ENCODE measurements at regions not wholly inside any gene's neighbourhood (a gene's known extent, or its start where the extent isn't known, plus 50 kb on each side); places are given as distances from the start of the nearest gene placed in this dataset.

DNA sequence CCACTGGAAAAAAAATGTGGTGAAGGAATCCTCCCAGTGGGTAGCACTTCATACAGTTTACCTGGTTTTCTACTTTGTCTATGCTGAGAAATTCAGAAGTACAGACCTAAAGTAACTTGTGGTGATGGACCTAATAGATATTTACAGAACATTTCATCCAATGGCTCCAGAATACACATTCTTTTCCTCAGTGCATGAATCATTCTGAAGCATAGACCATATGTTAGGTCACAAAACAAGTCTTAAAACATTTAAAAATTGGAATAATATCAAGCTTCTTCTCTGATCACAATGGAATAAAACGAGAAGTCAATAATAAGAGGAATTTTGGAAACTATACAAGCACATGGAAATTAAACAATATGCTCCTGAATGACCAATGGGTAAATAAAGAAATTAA lies 450.1 kb upstream of the INTU start:
- H3K4me1 Mint-ChIP-seq, result no peaks in the 10 kb centered on the region
- H3K4me3 Mint-ChIP-seq, result no peak overlapping the region
- H4K20me1 ChIP-seq (ENCODE audit: control insufficient read depth, insufficient read depth, low read length, poor library complexity, severe bottlenecking), result no peaks in the 10 kb centered on the region
- POLR2A ChIA-PET, result no interaction called here
- intact Hi-C loops (cut with micrococcal nuclease), result no loop called here
- no peaks in the 10 kb centered on the region for H3K4me1 ChIP-seq (ENCODE audit: control insufficient read depth in 2 of 2, insufficient read depth in 2 of 2, low read length in 2 of 2)
- no peaks in the 10 kb centered on the region for H3K36me3 ChIP-seq (replicated peaks in 1 of 2; ENCODE audit: control extremely low read depth in 1 of 2, control insufficient read depth in 1 of 2, extremely low read depth in 1 of 2, insufficient read depth in 2 of 2, low read length in 1 of 2)
- no peaks in the 10 kb centered on the region for H3K27me3 ChIP-seq (replicated peaks in 1 of 4; ENCODE audit: control extremely low read depth in 1 of 4, control insufficient read depth in 3 of 4, insufficient read depth in 4 of 4, low read length in 3 of 4)
- H3K4me3 ChIP-seq (ENCODE audit: control extremely low read depth in 1 of 5, extremely low read depth in 1 of 5, insufficient read depth in 1 of 5, low read depth in 2 of 5, low read length in 4 of 5), result no peak overlapping the region
- CTCF ChIA-PET, result no interaction called here
- peaks cover 0 to 8% (median 1%) of the 10 kb centered on the region in 3 donors for H3K9me3 ChIP-seq (ENCODE audit: control extremely low read depth in 1 of 3, control insufficient read depth in 2 of 3, insufficient read depth in 1 of 3, low read length in 2 of 3)
- no peaks in the 10 kb centered on the region for H3K9me3 Mint-ChIP-seq (ENCODE audit: insufficient read depth)
- no peak overlapping the region for H3K27ac Mint-ChIP-seq
- ATAC-seq (ENCODE audit: low read depth) (no peak), DNase-seq (no peak)
- no peak overlapping the region for H3K27ac ChIP-seq (ENCODE audit: low read length in 2 of 2)
- no peak overlapping the region for H3K4me2 ChIP-seq (replicated peaks; ENCODE audit: low read depth, low read length, poor library complexity, severe bottlenecking)
- no peaks in the 10 kb centered on the region for H3K27me3 Mint-ChIP-seq
- no peak overlapping the region for H2AFZ ChIP-seq (ENCODE audit: insufficient read depth, low read depth, low read length, poor library complexity, severe bottlenecking)
- H3K9ac ChIP-seq (ENCODE audit: low read length), result no peak overlapping the region
- WGBS (ENCODE audit: insufficient coverage), result no CpG with 5 or more reads among the region's 1 CpG
- no peak for TF ChIP-seq EZH2 (IDR thresholded peaks at IDR 0.05; ENCODE audit: borderline replicate concordance, insufficient read depth, low read depth, low read length, poor library complexity, severe bottlenecking)
- TF ChIP-seq, protein P1, sequence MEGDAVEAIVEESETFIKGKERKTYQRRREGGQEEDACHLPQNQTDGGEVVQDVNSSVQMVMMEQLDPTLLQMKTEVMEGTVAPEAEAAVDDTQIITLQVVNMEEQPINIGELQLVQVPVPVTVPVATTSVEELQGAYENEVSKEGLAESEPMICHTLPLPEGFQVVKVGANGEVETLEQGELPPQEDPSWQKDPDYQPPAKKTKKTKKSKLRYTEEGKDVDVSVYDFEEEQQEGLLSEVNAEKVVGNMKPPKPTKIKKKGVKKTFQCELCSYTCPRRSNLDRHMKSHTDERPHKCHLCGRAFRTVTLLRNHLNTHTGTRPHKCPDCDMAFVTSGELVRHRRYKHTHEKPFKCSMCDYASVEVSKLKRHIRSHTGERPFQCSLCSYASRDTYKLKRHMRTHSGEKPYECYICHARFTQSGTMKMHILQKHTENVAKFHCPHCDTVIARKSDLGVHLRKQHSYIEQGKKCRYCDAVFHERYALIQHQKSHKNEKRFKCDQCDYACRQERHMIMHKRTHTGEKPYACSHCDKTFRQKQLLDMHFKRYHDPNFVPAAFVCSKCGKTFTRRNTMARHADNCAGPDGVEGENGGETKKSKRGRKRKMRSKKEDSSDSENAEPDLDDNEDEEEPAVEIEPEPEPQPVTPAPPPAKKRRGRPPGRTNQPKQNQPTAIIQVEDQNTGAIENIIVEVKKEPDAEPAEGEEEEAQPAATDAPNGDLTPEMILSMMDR (IDR thresholded peaks at IDR 0.05), result no peak
- H3K79me2 ChIP-seq (ENCODE audit: control insufficient read depth, insufficient read depth, low read length), result no peaks in the 10 kb centered on the region

GRCh38 chr4:127188847-127189246 lies 443.9 kb upstream of the INTU start:
- no CpG with 5 or more reads among the region's 1 CpG for WGBS (ENCODE audit: insufficient coverage)
- H3K36me3 ChIP-seq (replicated peaks in 1 of 2; ENCODE audit: control extremely low read depth in 1 of 2, control insufficient read depth in 1 of 2, extremely low read depth in 1 of 2, insufficient read depth in 2 of 2, low read length in 1 of 2), result no peaks in the 10 kb centered on the region
- H3K27me3 ChIP-seq (replicated peaks in 1 of 4; ENCODE audit: control extremely low read depth in 1 of 4, control insufficient read depth in 3 of 4, insufficient read depth in 4 of 4, low read length in 3 of 4), result no peaks in the 10 kb centered on the region
- H3K9me3 ChIP-seq (ENCODE audit: control extremely low read depth in 1 of 3, control insufficient read depth in 2 of 3, insufficient read depth in 1 of 3, low read length in 2 of 3), result peaks cover 0 to 8% (median 1%) of the 10 kb centered on the region in 3 donors
- Mint-ChIP-seq H3K4me1 (no peaks in the 10 kb centered on the region), H3K9me3 (ENCODE audit: insufficient read depth) (peaks cover 7% of the 10 kb centered on the region), H3K4me3 (no peak overlapping the region), H3K27ac (no peak overlapping the region), H3K27me3 (no peaks in the 10 kb centered on the region)
- ChIA-PET POLR2A (no interaction called here), CTCF (no interaction called here)
- no peaks in the 10 kb centered on the region for H3K79me2 ChIP-seq (ENCODE audit: control insufficient read depth, insufficient read depth, low read length)
- no peak for DNase-seq
- no peak overlapping the region for H3K4me2 ChIP-seq (replicated peaks; ENCODE audit: low read depth, low read length, poor library complexity, severe bottlenecking)
- no peak overlapping the region for H3K9ac ChIP-seq (ENCODE audit: low read length)
- no peak for TF ChIP-seq EZH2 (IDR thresholded peaks at IDR 0.05; ENCODE audit: borderline replicate concordance, insufficient read depth, low read depth, low read length, poor library complexity, severe bottlenecking)
- TF ChIP-seq, protein P1 (IDR thresholded peaks at IDR 0.05), result no peak
- H4K20me1 ChIP-seq (ENCODE audit: control insufficient read depth, insufficient read depth, low read length, poor library complexity, severe bottlenecking), result no peaks in the 10 kb centered on the region
- H3K4me1 ChIP-seq (ENCODE audit: control insufficient read depth in 2 of 2, insufficient read depth in 2 of 2, low read length in 2 of 2), result no peaks in the 10 kb centered on the region
- no peak overlapping the region for H3K27ac ChIP-seq (ENCODE audit: low read length in 2 of 2)
- intact Hi-C loops (cut with micrococcal nuclease), result no loop called here
- H3K4me3 ChIP-seq (ENCODE audit: control extremely low read depth in 1 of 5, extremely low read depth in 1 of 5, insufficient read depth in 1 of 5, low read depth in 2 of 5, low read length in 4 of 5), result no peak overlapping the region
- no peak overlapping the region for H2AFZ ChIP-seq (ENCODE audit: insufficient read depth, low read depth, low read length, poor library complexity, severe bottlenecking)
- ATAC-seq (ENCODE audit: low read depth), result no peak

Measured in B cell (primary cell).